GM12891 (cell line): ENCODE measurements at regions not wholly inside any gene's neighbourhood (a gene's known extent, or its start where the extent isn't known, plus 50 kb on each side); places are given as distances from the start of the nearest gene placed in this dataset.

ENCODE experiments used
- POLR2A ChIP-seq: IDR thresholded peaks from 2 replicates; pipeline ENCODE4 v1.6.1; 2011; ENCODE audit warnings: low read depth, low read length, control low read depth
- POLR2AphosphoS5 ChIP-seq: IDR thresholded peaks from 2 replicates; pipeline ENCODE4 v1.6.1; 2011; ENCODE audit warnings: low read depth, low read length, control low read depth
- SPI1 ChIP-seq: IDR thresholded peaks from 2 replicates; pipeline ENCODE4 v1.6.1; 2011; ENCODE audit warnings: low read depth, low read length, control low read depth
- TAF1 ChIP-seq: IDR thresholded peaks from 2 replicates; pipeline ENCODE4 v1.6.1; 2011; ENCODE audit warnings: low read depth, low read length, control low read depth

DNA sequence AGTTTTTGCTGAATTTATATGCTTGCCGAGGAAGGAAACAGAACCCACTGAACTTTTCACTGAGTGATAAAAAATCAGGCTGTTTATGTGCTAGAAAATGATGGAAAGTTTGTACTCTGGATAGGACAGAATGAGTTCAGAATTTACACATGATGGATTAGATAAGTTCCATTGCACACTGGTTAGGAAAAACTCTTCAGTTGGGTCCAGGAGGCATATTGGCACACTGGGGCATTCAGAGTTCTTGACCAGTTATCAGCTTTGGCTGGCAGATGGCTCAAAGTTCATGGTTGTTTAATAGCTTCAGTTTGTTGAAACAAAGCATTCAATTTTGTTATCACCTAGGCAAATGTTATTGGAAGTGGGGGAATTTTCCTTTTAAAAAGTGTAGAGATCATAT is 613.3 kb upstream of the SYNCRIP start:
- no peak for TF ChIP-seq POLR2A
- no peak for TF ChIP-seq SPI1
- TF ChIP-seq TAF1, result no peak
- TF ChIP-seq POLR2AphosphoS5, result no peak
